ENCODE measurements at regions not wholly inside any gene's neighbourhood (a gene's known extent, or its start where the extent isn't known, plus 50 kb on each side); places are given as distances from the start of the nearest gene placed in this dataset.
A peak's percentile ranks its signal among the peaks of the same experiment; 100 is the strongest.

DNA sequence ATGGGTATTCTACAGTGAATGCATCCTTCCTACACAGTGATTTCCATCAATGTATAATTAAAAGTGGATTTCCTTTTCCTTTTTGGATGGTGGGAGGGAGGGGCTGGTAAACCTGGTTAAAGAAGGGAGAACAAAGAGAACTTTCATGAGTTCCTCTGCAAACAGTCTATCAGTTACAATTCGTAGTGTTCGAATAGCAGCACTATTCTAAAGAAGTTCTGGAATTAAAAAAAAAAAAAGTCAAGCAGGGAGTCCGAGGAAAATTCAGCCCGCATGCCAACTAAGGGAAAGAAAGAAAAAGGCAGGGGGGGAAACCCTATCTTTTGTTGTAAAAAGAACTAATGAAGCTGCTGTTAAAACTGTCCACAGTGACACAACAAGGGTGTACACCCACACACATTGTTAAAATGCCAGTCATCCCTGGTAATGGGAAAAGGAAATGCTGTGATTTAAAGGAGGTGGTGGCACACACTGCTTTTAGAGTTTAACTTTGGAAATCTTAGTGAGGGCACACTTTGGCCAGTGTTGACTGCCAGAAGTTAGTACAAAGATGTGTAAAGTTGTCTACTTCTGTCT is 521.2 kb downstream of the ZIC1 start:
- TF ChIP-seq, protein P1, sequence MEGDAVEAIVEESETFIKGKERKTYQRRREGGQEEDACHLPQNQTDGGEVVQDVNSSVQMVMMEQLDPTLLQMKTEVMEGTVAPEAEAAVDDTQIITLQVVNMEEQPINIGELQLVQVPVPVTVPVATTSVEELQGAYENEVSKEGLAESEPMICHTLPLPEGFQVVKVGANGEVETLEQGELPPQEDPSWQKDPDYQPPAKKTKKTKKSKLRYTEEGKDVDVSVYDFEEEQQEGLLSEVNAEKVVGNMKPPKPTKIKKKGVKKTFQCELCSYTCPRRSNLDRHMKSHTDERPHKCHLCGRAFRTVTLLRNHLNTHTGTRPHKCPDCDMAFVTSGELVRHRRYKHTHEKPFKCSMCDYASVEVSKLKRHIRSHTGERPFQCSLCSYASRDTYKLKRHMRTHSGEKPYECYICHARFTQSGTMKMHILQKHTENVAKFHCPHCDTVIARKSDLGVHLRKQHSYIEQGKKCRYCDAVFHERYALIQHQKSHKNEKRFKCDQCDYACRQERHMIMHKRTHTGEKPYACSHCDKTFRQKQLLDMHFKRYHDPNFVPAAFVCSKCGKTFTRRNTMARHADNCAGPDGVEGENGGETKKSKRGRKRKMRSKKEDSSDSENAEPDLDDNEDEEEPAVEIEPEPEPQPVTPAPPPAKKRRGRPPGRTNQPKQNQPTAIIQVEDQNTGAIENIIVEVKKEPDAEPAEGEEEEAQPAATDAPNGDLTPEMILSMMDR (conservative IDR thresholded peaks at IDR 0.05) = no peak
- Mint-ChIP-seq H3K27ac (no peak overlapping the region), H3K4me3 (no peak overlapping the region), H3K27me3 (ENCODE audit: insufficient read depth) (no peaks in the 10 kb centered on the region), H3K9me3 (no peaks in the 10 kb centered on the region), H3K4me1 (peaks cover 20% of the 10 kb centered on the region), H3K36me3 (ENCODE audit: low read depth) (no peaks in the 10 kb centered on the region)
- DNase-seq = no peak
- Histone ChIP-seq H3K9ac (ENCODE audit: extremely low read depth, low read length, poor library complexity, severe bottlenecking) (no peak overlapping the region), H3K27ac (ENCODE audit: low read depth, low read length) (peak overlapping the region; percentile 93), H3K4me3 (ENCODE audit: low read length) (no peak overlapping the region), H3K36me3 (ENCODE audit: control insufficient read depth, insufficient read depth, low read length) (no peaks in the 10 kb centered on the region), H3K4me1 (ENCODE audit: control insufficient read depth, insufficient read depth, low read length) (peaks cover 3% of the 10 kb centered on the region), H3K9me3 (ENCODE audit: control insufficient read depth, low read length) (no peaks in the 10 kb centered on the region), H3K27me3 (ENCODE audit: control insufficient read depth, insufficient read depth, low read length, poor library complexity, severe bottlenecking) (no peaks in the 10 kb centered on the region)
- WGBS, 2 experiments (ENCODE audit: insufficient coverage in 1 of 2, insufficient read length in 1 of 2) = 40 to 79% methylated on average over 1 to 4 of the region's 4 CpGs

DNA sequence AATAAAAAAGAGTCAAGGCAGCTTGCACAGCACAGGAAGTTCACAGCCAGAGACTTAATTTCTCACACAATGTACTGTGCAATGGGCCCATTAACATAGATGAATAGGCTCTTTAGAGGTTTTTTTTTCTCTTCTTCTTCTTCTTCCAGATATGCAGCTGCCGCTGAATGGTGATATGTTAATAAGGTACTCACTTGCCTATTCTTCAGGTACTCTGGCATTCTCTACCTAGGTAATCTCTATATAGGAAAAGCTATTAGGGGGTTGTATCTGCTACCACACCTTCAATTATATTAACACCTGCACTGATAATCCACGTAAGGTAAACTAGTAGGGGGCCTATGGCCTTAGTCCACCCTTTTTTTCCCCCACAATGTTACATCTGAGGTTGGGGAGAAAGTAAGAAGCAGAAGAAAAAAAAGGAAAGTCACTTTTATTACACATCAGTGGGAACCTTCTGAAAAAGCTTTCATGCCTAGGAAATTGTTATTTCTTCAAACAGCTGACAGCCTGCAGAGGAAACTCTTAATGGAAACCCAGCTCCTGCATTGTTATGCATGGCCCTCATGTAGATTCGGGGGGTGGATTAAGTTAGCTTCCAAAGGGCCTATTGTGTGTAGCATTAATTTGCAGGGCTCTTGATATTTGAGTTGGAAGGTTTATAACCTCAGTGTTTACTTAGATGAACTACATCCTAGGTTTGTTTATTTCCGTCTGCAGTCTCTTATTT is 525.5 kb downstream of the ZIC1 start:
- Histone ChIP-seq H3K9ac (ENCODE audit: extremely low read depth, low read length, poor library complexity, severe bottlenecking) (no peak overlapping the region), H3K9me3 (ENCODE audit: control insufficient read depth, low read length) (no peaks in the 10 kb centered on the region), H3K4me1 (ENCODE audit: control insufficient read depth, insufficient read depth, low read length) (peaks cover 3% of the 10 kb centered on the region), H3K27ac (ENCODE audit: low read depth, low read length) (peak overlapping the region; percentile 37), H3K27me3 (ENCODE audit: control insufficient read depth, insufficient read depth, low read length, poor library complexity, severe bottlenecking) (no peaks in the 10 kb centered on the region), H3K4me3 (ENCODE audit: low read length) (no peak overlapping the region), H3K36me3 (ENCODE audit: control insufficient read depth, insufficient read depth, low read length) (no peaks in the 10 kb centered on the region)
- Mint-ChIP-seq H3K9me3 (no peaks in the 10 kb centered on the region), H3K4me1 (peaks cover 23% of the 10 kb centered on the region), H3K27ac (no peak overlapping the region), H3K27me3 (ENCODE audit: insufficient read depth) (no peaks in the 10 kb centered on the region), H3K4me3 (no peak overlapping the region), H3K36me3 (ENCODE audit: low read depth) (no peaks in the 10 kb centered on the region)
- 0% methylated on average over 1 of the region's 4 CpGs for WGBS, 2 experiments (ENCODE audit: insufficient coverage in 1 of 2, insufficient read length in 1 of 2)
- peak; percentile 56 for DNase-seq
- TF ChIP-seq, protein P1 (conservative IDR thresholded peaks at IDR 0.05) = no peak

DNA sequence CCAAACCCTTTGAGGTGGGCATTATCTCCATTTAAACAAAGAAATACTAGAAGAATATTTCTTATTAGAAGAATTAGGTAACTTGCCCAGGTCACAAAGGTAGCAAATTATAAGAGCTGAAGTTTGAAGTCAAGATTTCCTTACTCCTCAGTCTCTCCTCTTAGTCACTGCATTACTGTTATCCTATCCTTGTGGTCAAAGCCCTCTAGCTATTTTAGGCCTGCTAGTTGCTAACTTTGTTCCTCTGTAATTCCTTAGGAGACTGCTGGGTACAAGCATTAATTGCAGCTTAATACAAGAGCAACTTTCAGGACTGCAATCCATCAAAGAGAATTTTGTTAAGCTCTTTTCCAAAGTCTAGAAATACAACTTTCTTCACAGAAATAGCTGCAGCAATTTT is 528.2 kb downstream of the ZIC1 start:
- Histone ChIP-seq H3K27ac (ENCODE audit: low read depth, low read length) (peak overlapping the region; percentile 33), H3K9me3 (ENCODE audit: control insufficient read depth, low read length) (no peaks in the 10 kb centered on the region), H3K4me1 (ENCODE audit: control insufficient read depth, insufficient read depth, low read length) (peaks cover 3% of the 10 kb centered on the region), H3K27me3 (ENCODE audit: control insufficient read depth, insufficient read depth, low read length, poor library complexity, severe bottlenecking) (no peaks in the 10 kb centered on the region), H3K36me3 (ENCODE audit: control insufficient read depth, insufficient read depth, low read length) (no peaks in the 10 kb centered on the region), H3K4me3 (ENCODE audit: low read length) (no peak overlapping the region), H3K9ac (ENCODE audit: extremely low read depth, low read length, poor library complexity, severe bottlenecking) (no peak overlapping the region)
- H3K36me3 Mint-ChIP-seq (ENCODE audit: low read depth) = no peaks in the 10 kb centered on the region
- DNase-seq = no peak
- H3K27me3 Mint-ChIP-seq (ENCODE audit: insufficient read depth) = no peaks in the 10 kb centered on the region
- H3K4me1 Mint-ChIP-seq = peaks cover 22% of the 10 kb centered on the region
- TF ChIP-seq, protein P1 (conservative IDR thresholded peaks at IDR 0.05) = no peak
- H3K27ac Mint-ChIP-seq = no peak overlapping the region
- H3K4me3 Mint-ChIP-seq = no peak overlapping the region
- H3K9me3 Mint-ChIP-seq = no peaks in the 10 kb centered on the region
